SK-N-SH treated with all-trans-retinoic acid at 6 μM for 48 hours (cell line): ENCODE measurements at regions not wholly inside any gene's neighbourhood (a gene's known extent, or its start where the extent isn't known, plus 50 kb on each side); places are given as distances from the start of the nearest gene placed in this dataset.

Source experiments
- ATAC-seq: fragments of 200-7000 bp; cut with Tn5 transposase; 3 replicates; pipeline ENCODE4 v1.9.1; 2020; ENCODE audit warnings: mild to moderate bottlenecking, moderate library complexity
- ARNTL ChIP-seq: fragments of 450-650 bp; formaldehyde crosslinking; IDR thresholded peaks from 2 replicates; pipeline ENCODE4 v1.5.0; 2020; ENCODE audit warnings: low read depth, mild to moderate bottlenecking, moderate library complexity, borderline replicate concordance
- BACH2 ChIP-seq: fragments of 250-450 bp; sonication (Bioruptor Pico); IDR thresholded peaks from 2 replicates; pipeline ENCODE4 v1.9.0; 2021; ENCODE audit warnings: mild to moderate bottlenecking, borderline replicate concordance
- CSDC2 ChIP-seq: fragments of 250-450 bp; sonication (Bioruptor Pico); IDR thresholded peaks from 2 replicates; pipeline ENCODE4 v1.5.0; 2020; ENCODE audit warnings: mild to moderate bottlenecking, moderate library complexity
- CSRNP3 ChIP-seq: fragments of 250-450 bp; sonication (Bioruptor Pico); IDR thresholded peaks from 2 replicates; pipeline ENCODE4 v1.5.1; 2021; ENCODE audit warnings: mild to moderate bottlenecking, moderate library complexity
- ESRRG ChIP-seq: fragments of 250-450 bp; sonication (Bioruptor Pico); IDR thresholded peaks from 2 replicates; pipeline ENCODE4 v1.6.1; 2021; ENCODE audit warnings: mild to moderate bottlenecking
- GLIS3 ChIP-seq: fragments of 250-450 bp; sonication (Bioruptor Pico); IDR thresholded peaks from 2 replicates; pipeline ENCODE4 v1.5.0; 2020; ENCODE audit warnings: mild to moderate bottlenecking, moderate library complexity
- ISL1 ChIP-seq: fragments of 250-450 bp; sonication (Bioruptor Pico); IDR thresholded peaks from 2 replicates; pipeline ENCODE4 v2.1.2; 2022; ENCODE audit warnings: mild to moderate bottlenecking, moderate library complexity
- OSR1 ChIP-seq: fragments of 250-450 bp; sonication (Bioruptor Pico); IDR thresholded peaks from 2 replicates; pipeline ENCODE4 v1.8.0; 2022; ENCODE audit warnings: moderate library complexity, mild to moderate bottlenecking, inconsistent platforms
- POU6F1 ChIP-seq: fragments of 250-450 bp; sonication (Bioruptor Pico); IDR thresholded peaks from 2 replicates; pipeline ENCODE4 v1.8.0; 2021; ENCODE audit warnings: low read depth, mild to moderate bottlenecking, moderate library complexity, borderline replicate concordance
- PPARA ChIP-seq: fragments of 250-450 bp; sonication (Bioruptor Pico); IDR thresholded peaks from 2 replicates; pipeline ENCODE4 v1.5.0; 2020; ENCODE audit warnings: mild to moderate bottlenecking, borderline replicate concordance
- RARB ChIP-seq: fragments of 250-450 bp; sonication (Bioruptor Pico); IDR thresholded peaks from 2 replicates; pipeline ENCODE4 v1.8.0; 2021; ENCODE audit warnings: mild to moderate bottlenecking, moderate library complexity
- SNAI2 ChIP-seq: fragments of 250-450 bp; sonication (Bioruptor Pico); IDR thresholded peaks from 2 replicates; pipeline ENCODE4 v1.5.0; 2020; ENCODE audit warnings: mild to moderate bottlenecking, moderate library complexity
- TCF4 ChIP-seq: fragments of 250-450 bp; sonication (Bioruptor Pico); IDR thresholded peaks from 2 replicates; pipeline ENCODE4 v1.8.0; 2021; ENCODE audit warnings: mild to moderate bottlenecking, moderate library complexity, borderline replicate concordance
- TOX ChIP-seq: fragments of 250-450 bp; sonication (Bioruptor Pico); IDR thresholded peaks from 2 replicates; pipeline ENCODE4 v1.8.0; 2021; ENCODE audit warnings: mild to moderate bottlenecking, moderate library complexity, borderline replicate concordance
- TSHZ2 ChIP-seq: fragments of 250-450 bp; sonication (Bioruptor Pico); IDR thresholded peaks from 2 replicates; pipeline ENCODE4 v1.5.0; 2020; ENCODE audit warnings: mild to moderate bottlenecking, moderate library complexity
- ZFP3 ChIP-seq: fragments of 250-450 bp; sonication (Bioruptor Pico); IDR thresholded peaks from 2 replicates; pipeline ENCODE4 v1.5.0; 2020; ENCODE audit warnings: mild to moderate bottlenecking, moderate library complexity
- ZFP30 ChIP-seq: fragments of 450-650 bp; formaldehyde crosslinking; IDR thresholded peaks from 2 replicates; pipeline ENCODE4 v1.5.0; 2022; ENCODE audit warnings: mild to moderate bottlenecking, moderate library complexity
- ZNF565 ChIP-seq: fragments of 450-650 bp; formaldehyde crosslinking; conservative IDR thresholded peaks from 2 replicates; pipeline ENCODE4 v1.5.0; 2020; ENCODE audit warnings: low read depth, mild to moderate bottlenecking, moderate library complexity
- ZNF70 ChIP-seq: fragments of 450-650 bp; formaldehyde crosslinking; IDR thresholded peaks from 2 replicates; pipeline ENCODE4 v1.5.0; 2020; ENCODE audit warnings: mild to moderate bottlenecking, moderate library complexity
- ZNF8 ChIP-seq: fragments of 450-650 bp; formaldehyde crosslinking; IDR thresholded peaks from 2 replicates; pipeline ENCODE4 v1.5.0; 2020; ENCODE audit warnings: mild to moderate bottlenecking, moderate library complexity
- TF ChIP-seq, protein P1 (sequence below): fragments of 250-450 bp; sonication (Bioruptor Pico); IDR thresholded peaks from 2 replicates; pipeline ENCODE4 v1.8.0; 2020; ENCODE audit warnings: mild to moderate bottlenecking, moderate library complexity, borderline replicate concordance
- TF ChIP-seq, protein P2 (sequence below): fragments of 250-450 bp; sonication (Bioruptor Pico); IDR thresholded peaks from 2 replicates; pipeline ENCODE4 v1.5.1; 2020; ENCODE audit warnings: low read depth, mild to moderate bottlenecking, moderate library complexity

DNA sequence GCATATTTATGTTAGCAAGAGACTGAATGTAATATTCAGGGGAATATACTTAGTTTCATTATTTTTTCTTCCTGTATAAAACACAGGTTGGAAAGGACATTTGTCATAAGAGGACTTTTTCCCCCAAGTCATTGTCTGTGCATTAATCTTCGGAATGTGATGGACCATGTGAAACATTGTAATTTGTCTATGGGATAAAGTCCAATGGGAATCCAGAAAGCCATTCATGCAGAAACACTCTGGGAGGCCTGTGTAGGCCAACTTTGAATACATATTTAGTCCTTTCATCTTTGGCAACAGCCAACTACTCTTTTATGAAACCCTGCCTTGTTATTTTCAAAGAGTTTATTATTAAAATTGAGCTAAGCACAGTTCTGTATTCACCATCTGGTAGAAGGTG is 386.4 kb downstream of the PIK3C3 start:
- TF ChIP-seq ZNF70: no peak
- TF ChIP-seq GLIS3 (CRISPR knock-in tag): no peak
- no peak for TF ChIP-seq POU6F1
- TF ChIP-seq ZNF8 (CRISPR knock-in tag): no peak
- no peak for TF ChIP-seq OSR1 (CRISPR knock-in tag)
- ATAC-seq: no peak

DNA sequence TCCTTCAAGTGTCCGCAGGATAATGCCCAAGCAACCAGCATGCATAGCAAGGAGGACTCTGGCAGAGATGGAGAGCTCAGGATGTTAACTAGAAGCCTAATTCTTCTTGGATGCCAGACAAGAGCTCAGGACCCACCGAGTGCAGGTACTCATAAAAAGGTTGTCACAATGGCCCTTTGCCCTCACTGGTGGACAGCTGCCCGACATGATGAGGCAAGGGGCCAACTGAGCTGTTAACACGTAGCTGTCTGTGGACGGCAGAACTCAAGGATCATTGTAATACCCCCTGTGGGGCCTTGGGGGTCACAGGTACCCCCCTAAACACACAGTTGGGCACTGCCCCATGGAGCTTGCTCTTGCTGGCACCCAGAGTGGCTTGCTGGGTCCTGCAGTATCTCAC is 393.7 kb downstream of the PIK3C3 start:
- ATAC-seq: no peak
- no peak for TF ChIP-seq TOX
- no peak for TF ChIP-seq POU6F1
- no peak for TF ChIP-seq ISL1 (CRISPR knock-in tag)
- no peak for TF ChIP-seq PPARA (CRISPR knock-in tag)
- no peak for TF ChIP-seq BACH2 (CRISPR knock-in tag)
- no peak for TF ChIP-seq ZNF70
- TF ChIP-seq, protein P1, sequence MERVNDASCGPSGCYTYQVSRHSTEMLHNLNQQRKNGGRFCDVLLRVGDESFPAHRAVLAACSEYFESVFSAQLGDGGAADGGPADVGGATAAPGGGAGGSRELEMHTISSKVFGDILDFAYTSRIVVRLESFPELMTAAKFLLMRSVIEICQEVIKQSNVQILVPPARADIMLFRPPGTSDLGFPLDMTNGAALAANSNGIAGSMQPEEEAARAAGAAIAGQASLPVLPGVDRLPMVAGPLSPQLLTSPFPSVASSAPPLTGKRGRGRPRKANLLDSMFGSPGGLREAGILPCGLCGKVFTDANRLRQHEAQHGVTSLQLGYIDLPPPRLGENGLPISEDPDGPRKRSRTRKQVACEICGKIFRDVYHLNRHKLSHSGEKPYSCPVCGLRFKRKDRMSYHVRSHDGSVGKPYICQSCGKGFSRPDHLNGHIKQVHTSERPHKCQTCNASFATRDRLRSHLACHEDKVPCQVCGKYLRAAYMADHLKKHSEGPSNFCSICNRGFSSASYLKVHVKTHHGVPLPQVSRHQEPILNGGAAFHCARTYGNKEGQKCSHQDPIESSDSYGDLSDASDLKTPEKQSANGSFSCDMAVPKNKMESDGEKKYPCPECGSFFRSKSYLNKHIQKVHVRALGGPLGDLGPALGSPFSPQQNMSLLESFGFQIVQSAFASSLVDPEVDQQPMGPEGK: no peak
- TF ChIP-seq RARB (CRISPR knock-in tag): no peak
- TF ChIP-seq TCF4: no peak
- no peak for TF ChIP-seq ESRRG (CRISPR knock-in tag)
- no peak for TF ChIP-seq ZNF565
- TF ChIP-seq SNAI2 (CRISPR knock-in tag): no peak
- TF ChIP-seq ZFP30 (CRISPR knock-in tag): no peak
- TF ChIP-seq OSR1 (CRISPR knock-in tag): no peak
- TF ChIP-seq ARNTL: no peak
- no peak for TF ChIP-seq CSDC2 (CRISPR knock-in tag)
- no peak for TF ChIP-seq ZFP3 (CRISPR knock-in tag)
- TF ChIP-seq, protein P2, sequence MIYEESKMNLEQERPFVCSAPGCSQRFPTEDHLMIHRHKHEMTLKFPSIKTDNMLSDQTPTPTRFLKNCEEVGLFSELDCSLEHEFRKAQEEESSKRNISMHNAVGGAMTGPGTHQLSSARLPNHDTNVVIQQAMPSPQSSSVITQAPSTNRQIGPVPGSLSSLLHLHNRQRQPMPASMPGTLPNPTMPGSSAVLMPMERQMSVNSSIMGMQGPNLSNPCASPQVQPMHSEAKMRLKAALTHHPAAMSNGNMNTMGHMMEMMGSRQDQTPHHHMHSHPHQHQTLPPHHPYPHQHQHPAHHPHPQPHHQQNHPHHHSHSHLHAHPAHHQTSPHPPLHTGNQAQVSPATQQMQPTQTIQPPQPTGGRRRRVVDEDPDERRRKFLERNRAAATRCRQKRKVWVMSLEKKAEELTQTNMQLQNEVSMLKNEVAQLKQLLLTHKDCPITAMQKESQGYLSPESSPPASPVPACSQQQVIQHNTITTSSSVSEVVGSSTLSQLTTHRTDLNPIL (CRISPR knock-in tag): no peak
- no peak for TF ChIP-seq CSRNP3

DNA sequence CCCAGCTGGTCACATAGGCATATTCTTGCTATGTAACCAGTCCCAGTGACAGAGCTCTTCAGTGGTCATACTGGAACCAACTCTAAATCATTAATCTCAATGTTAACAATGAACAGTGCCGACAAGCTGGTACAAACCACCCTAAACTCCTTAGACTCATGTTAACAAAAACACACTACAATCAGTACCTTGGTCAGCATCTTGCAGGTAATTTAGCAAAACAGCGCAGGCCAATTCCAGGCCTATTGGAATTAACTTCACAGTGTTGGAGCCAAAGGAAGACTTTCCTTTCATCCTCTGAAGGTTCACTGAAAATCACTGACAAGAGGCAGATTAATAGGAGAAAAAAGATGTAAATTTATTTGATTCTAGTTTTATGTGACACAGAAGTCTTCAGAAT is 396.4 kb downstream of the PIK3C3 start:
- no peak for ATAC-seq
- TF ChIP-seq ZFP30 (CRISPR knock-in tag) (no peak), ZFP3 (CRISPR knock-in tag) (no peak), ZNF8 (CRISPR knock-in tag) (no peak), TOX (no peak), TSHZ2 (CRISPR knock-in tag) (no peak), ZNF70 (no peak)
